ENCODE measurements at regions not wholly inside any gene's neighbourhood (a gene's known extent, or its start where the extent isn't known, plus 50 kb on each side); places are given as distances from the start of the nearest gene placed in this dataset.

GRCh38 chr13:89310943-89311672 lies 1639.9 kb downstream of the SLITRK5 start:
- H3K4me1 ChIP-seq: no peaks in the 10 kb centered on the region
- H3K9me3 ChIP-seq: no peaks in the 10 kb centered on the region
- H3K4me3 ChIP-seq: no peak overlapping the region
- H3K27me3 ChIP-seq: no peaks in the 10 kb centered on the region
- TF ChIP-seq POLR2A (IDR thresholded peaks at IDR 0.05) (no peak), POLR2AphosphoS5 (IDR thresholded peaks at IDR 0.05) (no peak)
- TF ChIP-seq, protein P1, sequence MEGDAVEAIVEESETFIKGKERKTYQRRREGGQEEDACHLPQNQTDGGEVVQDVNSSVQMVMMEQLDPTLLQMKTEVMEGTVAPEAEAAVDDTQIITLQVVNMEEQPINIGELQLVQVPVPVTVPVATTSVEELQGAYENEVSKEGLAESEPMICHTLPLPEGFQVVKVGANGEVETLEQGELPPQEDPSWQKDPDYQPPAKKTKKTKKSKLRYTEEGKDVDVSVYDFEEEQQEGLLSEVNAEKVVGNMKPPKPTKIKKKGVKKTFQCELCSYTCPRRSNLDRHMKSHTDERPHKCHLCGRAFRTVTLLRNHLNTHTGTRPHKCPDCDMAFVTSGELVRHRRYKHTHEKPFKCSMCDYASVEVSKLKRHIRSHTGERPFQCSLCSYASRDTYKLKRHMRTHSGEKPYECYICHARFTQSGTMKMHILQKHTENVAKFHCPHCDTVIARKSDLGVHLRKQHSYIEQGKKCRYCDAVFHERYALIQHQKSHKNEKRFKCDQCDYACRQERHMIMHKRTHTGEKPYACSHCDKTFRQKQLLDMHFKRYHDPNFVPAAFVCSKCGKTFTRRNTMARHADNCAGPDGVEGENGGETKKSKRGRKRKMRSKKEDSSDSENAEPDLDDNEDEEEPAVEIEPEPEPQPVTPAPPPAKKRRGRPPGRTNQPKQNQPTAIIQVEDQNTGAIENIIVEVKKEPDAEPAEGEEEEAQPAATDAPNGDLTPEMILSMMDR (IDR thresholded peaks at IDR 0.05): no peak
- H3K36me3 ChIP-seq: no peaks in the 10 kb centered on the region
- DNase-seq (ENCODE audit: low spot score in 2 of 2): no peak
- intact Hi-C loops (cut with DNase I; ENCODE audit: low total_unique reads): no loop called here
- no peak overlapping the region for H3K27ac ChIP-seq

GRCh38 chr13:89315287-89315686 lies 1644.1 kb downstream of the SLITRK5 start:
- H3K4me3 ChIP-seq: no peak overlapping the region
- H3K27me3 ChIP-seq: no peaks in the 10 kb centered on the region
- no peaks in the 10 kb centered on the region for H3K36me3 ChIP-seq
- DNase-seq (ENCODE audit: low spot score in 2 of 2): no peak
- no peak overlapping the region for H3K27ac ChIP-seq
- TF ChIP-seq, protein P1 (IDR thresholded peaks at IDR 0.05): no peak
- TF ChIP-seq POLR2AphosphoS5 (IDR thresholded peaks at IDR 0.05) (no peak), POLR2A (IDR thresholded peaks at IDR 0.05) (no peak)
- no peaks in the 10 kb centered on the region for H3K4me1 ChIP-seq
- H3K9me3 ChIP-seq: no peaks in the 10 kb centered on the region
- intact Hi-C loops (cut with DNase I; ENCODE audit: low total_unique reads): no loop called here

DNA sequence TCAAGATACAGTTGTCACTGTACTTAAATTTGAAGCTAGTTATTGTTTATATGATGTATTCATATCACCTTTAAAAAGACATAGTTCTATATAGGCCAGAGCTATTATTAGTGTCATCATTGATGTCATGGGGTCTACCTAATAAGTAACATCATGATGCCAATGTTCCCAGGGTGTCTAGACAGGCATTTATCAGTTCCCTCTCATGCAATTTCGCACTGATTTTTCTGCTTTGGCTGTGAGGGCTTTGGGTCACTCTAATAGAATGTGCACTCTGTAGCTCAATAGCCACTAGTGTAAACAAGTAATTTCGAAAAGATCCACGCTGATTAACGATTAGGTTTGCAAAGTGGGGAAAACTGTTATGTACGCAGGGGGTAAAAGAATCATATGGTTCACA lies 1651.3 kb downstream of the SLITRK5 start:
- Histone ChIP-seq H3K4me1 (no peaks in the 10 kb centered on the region), H3K27ac (no peak overlapping the region), H3K9me3 (no peaks in the 10 kb centered on the region), H3K4me3 (no peak overlapping the region), H3K27me3 (no peaks in the 10 kb centered on the region), H3K36me3 (no peaks in the 10 kb centered on the region)
- DNase-seq (ENCODE audit: low spot score in 2 of 2): no peak
- TF ChIP-seq POLR2A (IDR thresholded peaks at IDR 0.05) (no peak), POLR2AphosphoS5 (IDR thresholded peaks at IDR 0.05) (no peak)
- TF ChIP-seq, protein P1 (IDR thresholded peaks at IDR 0.05): no peak
- intact Hi-C loops (cut with DNase I; ENCODE audit: low total_unique reads): no loop called here

DNA sequence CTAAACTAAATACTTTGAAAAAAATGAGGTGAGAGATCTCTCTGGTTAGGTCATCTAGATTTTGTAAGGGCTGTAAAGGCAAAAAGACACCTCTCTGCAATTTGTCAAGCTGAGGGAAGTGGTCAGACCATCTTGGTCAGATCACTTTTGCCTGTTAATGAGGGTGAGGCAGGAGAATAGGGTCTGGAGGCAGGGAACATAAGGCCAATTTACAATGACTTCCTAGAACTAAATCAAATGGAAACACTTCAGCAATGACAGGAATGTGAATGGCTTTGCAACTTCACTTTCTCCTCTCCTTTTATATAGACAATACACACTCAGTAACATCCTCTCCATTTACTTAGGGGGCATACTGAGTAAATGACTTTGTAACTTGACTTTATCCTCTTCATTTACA lies 1653.4 kb downstream of the SLITRK5 start:
- H3K4me1 ChIP-seq: no peaks in the 10 kb centered on the region

GRCh38 chr13:89343165-89343564 lies 1672.0 kb downstream of the SLITRK5 start:
- TF ChIP-seq POLR2A (IDR thresholded peaks at IDR 0.05) (no peak), POLR2AphosphoS5 (IDR thresholded peaks at IDR 0.05) (no peak)
- TF ChIP-seq, protein P1 (IDR thresholded peaks at IDR 0.05): no peak
- Histone ChIP-seq H3K36me3 (no peaks in the 10 kb centered on the region), H3K27ac (no peak overlapping the region), H3K4me1 (no peaks in the 10 kb centered on the region), H3K4me3 (no peak overlapping the region), H3K27me3 (no peaks in the 10 kb centered on the region), H3K9me3 (peaks cover 0 to 6% of the 10 kb centered on the region in 2 donors)
- intact Hi-C loops (cut with DNase I; ENCODE audit: low total_unique reads): loop anchor here (5.0 kb wide), 1 partner anchor 956 kb away; no protein-coding TSS in a partner anchor
- DNase-seq (ENCODE audit: low spot score in 2 of 2): no peak

More for the DNA sequence above, 1653.4 kb downstream of the SLITRK5 start:
- Histone ChIP-seq H3K27ac (no peak overlapping the region), H3K4me3 (no peak overlapping the region), H3K27me3 (no peaks in the 10 kb centered on the region), H3K9me3 (no peaks in the 10 kb centered on the region), H3K36me3 (no peaks in the 10 kb centered on the region)
- intact Hi-C loops (cut with DNase I; ENCODE audit: low total_unique reads): no loop called here
- TF ChIP-seq, protein P1 (IDR thresholded peaks at IDR 0.05): no peak
- TF ChIP-seq POLR2A (IDR thresholded peaks at IDR 0.05) (no peak), POLR2AphosphoS5 (IDR thresholded peaks at IDR 0.05) (no peak)
- DNase-seq (ENCODE audit: low spot score in 2 of 2): no peak
